ENCODE measurements at regions not wholly inside any gene's neighbourhood (a gene's known extent, or its start where the extent isn't known, plus 50 kb on each side); places are given as distances from the start of the nearest gene placed in this dataset.

- TF ChIP-seq EP300 (IDR thresholded peaks at IDR 0.05; ENCODE audit: borderline replicate concordance in 1 of 2, low read depth in 2 of 2, low read length in 2 of 2) = no peak
- no peak for TF ChIP-seq CTCF (IDR thresholded peaks at IDR 0.05; ENCODE audit: control extremely low read depth in 1 of 3, insufficient read depth in 1 of 3, low read depth in 1 of 3, low read length in 3 of 3)
- TF ChIP-seq POLR2A (IDR thresholded peaks at IDR 0.05; ENCODE audit: control extremely low read depth in 1 of 2, low read depth in 2 of 2, low read length in 2 of 2) = no peak
- no peak for TF ChIP-seq JUND (IDR thresholded peaks at IDR 0.05; ENCODE audit: low read length)
Measured at GRCh38 chr9:106675780-106676179, 187.2 kb upstream of the ZNF462 start.

Data from H1 (cell line).